Uterus (tissue), 2 donors: ENCODE measurements at regions not wholly inside any gene's neighbourhood (a gene's known extent, or its start where the extent isn't known, plus 50 kb on each side); places are given as distances from the start of the nearest gene placed in this dataset.

Experiments
- POLR2A ChIP-seq, 2 donors: fragments of 450-650 bp; IDR thresholded peaks; one replicate each; pipeline ENCODE4 v1.6.1; 2016; ENCODE audit warnings: antibody characterized with exemption in 2 of 2, mild to moderate bottlenecking in 1 of 2, moderate library complexity in 1 of 2
- TF ChIP-seq, protein P1 (sequence below), 4 experiments: fragments of 200-600 bp in 2 of 4; fragments of 450-650 bp in 2 of 4; sonication (generic) in 2 of 4; IDR thresholded peaks; one replicate each; pipeline ENCODE4 v1.5.1; 2016 to 2019; ENCODE audit warnings: antibody characterized with exemption in 4 of 4, mild to moderate bottlenecking in 2 of 4, moderate library complexity in 1 of 4

DNA sequence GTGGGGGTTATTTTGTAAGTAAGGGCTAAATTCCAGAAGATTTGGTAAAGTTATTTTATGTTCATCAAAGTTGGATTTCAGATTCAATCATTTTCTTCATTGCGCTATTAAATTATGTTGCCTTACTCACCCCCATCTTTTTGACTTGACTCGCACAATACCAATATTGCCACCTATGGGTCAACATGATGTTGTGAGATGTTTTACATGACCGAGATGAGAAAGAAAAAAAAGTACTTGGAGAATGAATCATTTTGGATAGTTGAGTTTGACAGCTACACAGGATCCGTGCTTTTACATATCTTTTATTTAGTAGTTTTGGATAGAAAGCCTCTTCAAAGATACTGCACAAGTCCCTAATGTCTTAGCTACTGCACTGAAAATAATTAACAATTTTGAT is 224.2 kb upstream of the EMCN start:
- TF ChIP-seq, protein P1, sequence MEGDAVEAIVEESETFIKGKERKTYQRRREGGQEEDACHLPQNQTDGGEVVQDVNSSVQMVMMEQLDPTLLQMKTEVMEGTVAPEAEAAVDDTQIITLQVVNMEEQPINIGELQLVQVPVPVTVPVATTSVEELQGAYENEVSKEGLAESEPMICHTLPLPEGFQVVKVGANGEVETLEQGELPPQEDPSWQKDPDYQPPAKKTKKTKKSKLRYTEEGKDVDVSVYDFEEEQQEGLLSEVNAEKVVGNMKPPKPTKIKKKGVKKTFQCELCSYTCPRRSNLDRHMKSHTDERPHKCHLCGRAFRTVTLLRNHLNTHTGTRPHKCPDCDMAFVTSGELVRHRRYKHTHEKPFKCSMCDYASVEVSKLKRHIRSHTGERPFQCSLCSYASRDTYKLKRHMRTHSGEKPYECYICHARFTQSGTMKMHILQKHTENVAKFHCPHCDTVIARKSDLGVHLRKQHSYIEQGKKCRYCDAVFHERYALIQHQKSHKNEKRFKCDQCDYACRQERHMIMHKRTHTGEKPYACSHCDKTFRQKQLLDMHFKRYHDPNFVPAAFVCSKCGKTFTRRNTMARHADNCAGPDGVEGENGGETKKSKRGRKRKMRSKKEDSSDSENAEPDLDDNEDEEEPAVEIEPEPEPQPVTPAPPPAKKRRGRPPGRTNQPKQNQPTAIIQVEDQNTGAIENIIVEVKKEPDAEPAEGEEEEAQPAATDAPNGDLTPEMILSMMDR (IDR thresholded peaks at IDR 0.05), result peak in 1 of 4 experiments; percentile 42
- TF ChIP-seq POLR2A (IDR thresholded peaks at IDR 0.05), result no peak
